Bronchial epithelial cell (primary cell): ENCODE measurements at regions not wholly inside any gene's neighbourhood (a gene's known extent, or its start where the extent isn't known, plus 50 kb on each side); places are given as distances from the start of the nearest gene placed in this dataset.

ENCODE experiments used
- DNase-seq: peaks from one replicate; pipeline ENCODE4 v3.0.0-alpha.2; 2010; ENCODE audit warnings: low read depth
- FAIRE-seq: peaks from 2 replicates; lab custom pipeline; 2011; peaks lifted over from hg19 to GRCh38; lab: Jason Lieb, UNC
- H3K27me3 ChIP-seq: 2 replicates; pipeline ENCODE4 v1.5.1; 2011; ENCODE audit warnings: low read length; ENCODE audit not compliant: control insufficient read depth, insufficient read depth
- H3K36me3 ChIP-seq: 2 replicates; pipeline ENCODE4 v1.5.1; 2011; ENCODE audit warnings: low read length; ENCODE audit not compliant: control insufficient read depth, insufficient read depth
- H3K4me3 ChIP-seq: 2 replicates; pipeline ENCODE4 v1.5.1; 2011; ENCODE audit warnings: mild to moderate bottlenecking, low read depth, low read length, control low read depth
- CTCF ChIP-seq: IDR thresholded peaks from 2 replicates; pipeline ENCODE4 v1.5.1; 2011; ENCODE audit warnings: mild to moderate bottlenecking, moderate library complexity, low read length, control low read depth, inconsistent platforms; ENCODE audit not compliant: insufficient read depth, severe bottlenecking

GRCh38 chr2:11903085-11903606 is 156.7 kb downstream of the LPIN1 start:
- H3K36me3 ChIP-seq = no peaks in the 10 kb centered on the region
- FAIRE-seq (no peak), DNase-seq (no peak)
- no peak overlapping the region for H3K4me3 ChIP-seq
- H3K27me3 ChIP-seq = no peaks in the 10 kb centered on the region
- no peak for TF ChIP-seq CTCF

- Histone ChIP-seq H3K36me3 (no peaks in the 10 kb centered on the region), H3K4me3 (no peak overlapping the region), H3K27me3 (no peaks in the 10 kb centered on the region)
- DNase-seq = no peak
- TF ChIP-seq CTCF = no peak
- no peak for FAIRE-seq
Observed at GRCh38 chr2:11904029-11904428, 157.6 kb downstream of the LPIN1 start.

DNA sequence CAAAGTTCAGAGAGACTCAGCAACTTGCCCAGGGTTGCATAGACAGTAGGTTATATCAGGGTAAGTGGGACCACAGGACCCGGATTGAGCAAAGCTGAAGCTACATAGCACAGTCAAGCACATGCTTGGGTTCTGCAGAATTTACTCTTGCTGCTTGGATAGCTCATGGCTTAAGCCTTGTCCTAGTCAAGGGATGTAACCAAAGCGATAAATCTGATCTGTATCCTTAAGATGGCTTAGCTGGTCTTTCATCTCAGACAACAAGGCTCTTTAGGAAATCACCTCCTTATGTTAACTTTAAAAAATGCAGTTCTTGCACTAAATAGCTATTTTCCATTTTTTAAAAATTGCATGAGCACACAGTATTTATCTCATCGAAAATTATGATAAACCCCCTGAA is 158.5 kb downstream of the LPIN1 start:
- no peak for DNase-seq
- TF ChIP-seq CTCF = no peak
- Histone ChIP-seq H3K36me3 (no peaks in the 10 kb centered on the region), H3K27me3 (no peaks in the 10 kb centered on the region), H3K4me3 (no peak overlapping the region)
- no peak for FAIRE-seq

DNA sequence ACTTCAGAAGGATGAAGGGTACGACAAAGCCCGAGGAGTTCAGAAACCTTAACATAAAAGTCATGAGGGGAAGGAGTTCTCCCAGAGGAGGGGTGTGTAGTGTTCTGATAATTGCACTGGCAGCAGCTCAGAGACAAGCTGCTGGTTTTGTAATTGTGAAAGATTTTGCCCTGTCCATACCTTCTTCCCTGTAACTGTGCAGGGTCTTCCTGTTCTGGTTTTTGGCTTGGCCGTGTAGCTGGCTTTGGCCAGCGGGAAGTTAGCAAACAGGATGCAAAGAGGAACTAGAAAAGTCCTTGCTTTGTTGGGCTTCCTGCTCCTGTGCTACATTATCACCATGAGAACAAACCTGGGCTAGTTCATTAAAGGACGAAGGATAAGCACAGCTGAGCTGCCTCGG is 160.8 kb downstream of the LPIN1 start:
- no peak for TF ChIP-seq CTCF
- no peak for DNase-seq

DNA sequence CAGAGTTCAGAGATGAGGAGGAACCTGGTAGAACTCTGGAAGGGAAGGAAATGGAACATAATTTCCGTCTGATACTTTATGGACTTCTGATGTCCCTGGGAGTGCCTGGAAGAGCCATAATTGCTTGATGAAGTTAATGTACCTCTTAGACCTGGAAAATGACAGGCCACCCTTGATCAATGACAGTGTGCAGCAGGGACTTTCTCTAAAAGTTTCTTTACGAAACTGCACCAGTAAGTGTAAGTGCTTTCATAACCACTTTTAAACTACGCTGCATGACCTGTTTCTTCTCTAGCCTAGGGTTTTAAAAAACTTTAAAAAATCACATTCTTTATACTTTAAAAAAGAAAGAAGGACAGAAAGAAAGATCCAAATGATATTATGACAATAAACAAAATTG is 164.5 kb downstream of the LPIN1 start:
- no peak for FAIRE-seq
- no peak for DNase-seq
- no peak for TF ChIP-seq CTCF
- no peaks in the 10 kb centered on the region for H3K36me3 ChIP-seq
- no peak overlapping the region for H3K4me3 ChIP-seq
- H3K27me3 ChIP-seq = no peaks in the 10 kb centered on the region

More for the DNA sequence above, 160.8 kb downstream of the LPIN1 start:
- no peaks in the 10 kb centered on the region for H3K36me3 ChIP-seq
- H3K4me3 ChIP-seq = no peak overlapping the region
- no peaks in the 10 kb centered on the region for H3K27me3 ChIP-seq
- FAIRE-seq = no peak

GRCh38 chr2:11912980-11913379 is 166.5 kb downstream of the LPIN1 start:
- TF ChIP-seq CTCF = no peak
- DNase-seq (no peak), FAIRE-seq (no peak)
- no peaks in the 10 kb centered on the region for H3K36me3 ChIP-seq
- no peaks in the 10 kb centered on the region for H3K27me3 ChIP-seq
- H3K4me3 ChIP-seq = no peak overlapping the region
